ENCODE measurements at regions not wholly inside any gene's neighbourhood (a gene's known extent, or its start where the extent isn't known, plus 50 kb on each side); places are given as distances from the start of the nearest gene placed in this dataset.

DNA sequence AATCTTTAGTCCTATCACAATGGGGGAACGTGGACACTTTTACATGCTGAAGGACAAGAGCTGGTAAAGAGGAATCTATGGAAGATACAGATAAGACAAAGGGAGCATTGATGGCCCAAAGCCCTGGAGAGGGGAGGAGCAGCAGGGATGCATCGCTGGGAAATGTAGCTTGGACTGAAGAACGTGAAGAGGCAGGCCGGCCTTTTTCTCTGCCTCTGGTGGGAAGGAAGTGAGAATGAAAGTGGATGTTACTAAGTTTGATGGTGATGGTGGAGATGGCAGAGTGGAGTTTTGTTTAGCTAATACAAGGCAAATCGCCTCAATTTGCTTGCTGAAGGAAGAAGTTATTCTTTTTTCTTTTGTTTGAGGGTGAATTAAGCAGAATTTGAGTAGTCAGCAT is 124.6 kb upstream of the TAF11L2 start:
- TF ChIP-seq, protein P1, sequence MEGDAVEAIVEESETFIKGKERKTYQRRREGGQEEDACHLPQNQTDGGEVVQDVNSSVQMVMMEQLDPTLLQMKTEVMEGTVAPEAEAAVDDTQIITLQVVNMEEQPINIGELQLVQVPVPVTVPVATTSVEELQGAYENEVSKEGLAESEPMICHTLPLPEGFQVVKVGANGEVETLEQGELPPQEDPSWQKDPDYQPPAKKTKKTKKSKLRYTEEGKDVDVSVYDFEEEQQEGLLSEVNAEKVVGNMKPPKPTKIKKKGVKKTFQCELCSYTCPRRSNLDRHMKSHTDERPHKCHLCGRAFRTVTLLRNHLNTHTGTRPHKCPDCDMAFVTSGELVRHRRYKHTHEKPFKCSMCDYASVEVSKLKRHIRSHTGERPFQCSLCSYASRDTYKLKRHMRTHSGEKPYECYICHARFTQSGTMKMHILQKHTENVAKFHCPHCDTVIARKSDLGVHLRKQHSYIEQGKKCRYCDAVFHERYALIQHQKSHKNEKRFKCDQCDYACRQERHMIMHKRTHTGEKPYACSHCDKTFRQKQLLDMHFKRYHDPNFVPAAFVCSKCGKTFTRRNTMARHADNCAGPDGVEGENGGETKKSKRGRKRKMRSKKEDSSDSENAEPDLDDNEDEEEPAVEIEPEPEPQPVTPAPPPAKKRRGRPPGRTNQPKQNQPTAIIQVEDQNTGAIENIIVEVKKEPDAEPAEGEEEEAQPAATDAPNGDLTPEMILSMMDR (IDR thresholded peaks at IDR 0.05), result no peak
- TF ChIP-seq EZH2 (IDR thresholded peaks at IDR 0.05), result no peak
- no peak for TF ChIP-seq EZH2phosphoT487 (IDR thresholded peaks at IDR 0.05)
